HL-60 (cell line): ENCODE measurements at regions not wholly inside any gene's neighbourhood (a gene's known extent, or its start where the extent isn't known, plus 50 kb on each side); places are given as distances from the start of the nearest gene placed in this dataset.

Experiments
- DNase-seq, 2 experiments: peaks; one replicate each; pipeline ENCODE4 v3.0.0-alpha.2; 2010 to 2020; ENCODE audit warnings: low read depth in 1 of 2, low spot score in 1 of 2
- H3K27ac ChIP-seq: fragments of 250-450 bp; sonication (Bioruptor Pico); replicated peaks from 2 replicates; pipeline ENCODE4 v1.5.1; 2020; ENCODE audit warnings: mild to moderate bottlenecking, moderate library complexity
- H3K27me3 ChIP-seq: fragments of 250-450 bp; sonication (Bioruptor Pico); 2 replicates; pipeline ENCODE4 v1.5.1; 2021; ENCODE audit warnings: mild to moderate bottlenecking, moderate library complexity; ENCODE audit not compliant: insufficient read depth, poor library complexity, severe bottlenecking
- H3K4me3 ChIP-seq: replicated peaks from 2 replicates; pipeline ENCODE4 v1.5.1; 2011; ENCODE audit warnings: mild to moderate bottlenecking, control low read depth, low read length; ENCODE audit not compliant: insufficient read depth
- GABPA ChIP-seq: IDR thresholded peaks from 2 replicates; pipeline ENCODE4 v1.6.1; 2012; ENCODE audit warnings: low read depth
- POLR2AphosphoS5 ChIP-seq: IDR thresholded peaks from 2 replicates; pipeline ENCODE4 v1.6.1; 2012; ENCODE audit warnings: low read depth
- REST ChIP-seq: IDR thresholded peaks from 2 replicates; pipeline ENCODE4 v1.6.1; 2012; ENCODE audit warnings: low read depth; ENCODE audit not compliant: insufficient replicate concordance
- SPI1 ChIP-seq: IDR thresholded peaks from 2 replicates; pipeline ENCODE4 v1.6.1; 2012; ENCODE audit warnings: low read depth, mild to moderate bottlenecking, borderline replicate concordance
- TF ChIP-seq, protein P1 (sequence below): IDR thresholded peaks from one replicate; pipeline ENCODE4 v1.5.1; 2011; ENCODE audit warnings: low read length, control low read depth, inconsistent platforms; ENCODE audit not compliant: insufficient read depth

DNA sequence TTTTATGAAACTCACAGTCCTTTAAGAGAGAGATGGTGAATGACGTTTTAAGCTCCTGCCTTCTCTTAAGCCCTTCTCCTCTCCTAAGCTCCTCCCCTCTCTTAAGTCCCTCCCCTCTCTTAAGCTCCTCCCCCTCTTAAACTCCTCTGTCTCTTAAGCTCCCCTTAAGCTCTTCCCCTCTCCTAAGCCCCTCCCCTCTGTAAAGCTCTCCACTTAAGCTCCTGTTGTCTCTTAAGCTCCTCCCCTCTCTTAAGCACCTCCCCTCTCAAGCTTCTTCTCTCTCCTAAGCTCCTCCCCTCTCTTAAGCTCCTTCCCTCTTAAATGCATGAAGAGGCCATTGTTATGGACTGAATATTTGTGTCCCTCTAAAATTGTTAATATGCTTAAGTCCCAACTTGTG is 1180.6 kb upstream of the AUTS2 start:
- H3K4me3 ChIP-seq, result no peak overlapping the region
- TF ChIP-seq REST, result no peak
- TF ChIP-seq SPI1, result no peak
- no peak for TF ChIP-seq POLR2AphosphoS5
- TF ChIP-seq, protein P1, sequence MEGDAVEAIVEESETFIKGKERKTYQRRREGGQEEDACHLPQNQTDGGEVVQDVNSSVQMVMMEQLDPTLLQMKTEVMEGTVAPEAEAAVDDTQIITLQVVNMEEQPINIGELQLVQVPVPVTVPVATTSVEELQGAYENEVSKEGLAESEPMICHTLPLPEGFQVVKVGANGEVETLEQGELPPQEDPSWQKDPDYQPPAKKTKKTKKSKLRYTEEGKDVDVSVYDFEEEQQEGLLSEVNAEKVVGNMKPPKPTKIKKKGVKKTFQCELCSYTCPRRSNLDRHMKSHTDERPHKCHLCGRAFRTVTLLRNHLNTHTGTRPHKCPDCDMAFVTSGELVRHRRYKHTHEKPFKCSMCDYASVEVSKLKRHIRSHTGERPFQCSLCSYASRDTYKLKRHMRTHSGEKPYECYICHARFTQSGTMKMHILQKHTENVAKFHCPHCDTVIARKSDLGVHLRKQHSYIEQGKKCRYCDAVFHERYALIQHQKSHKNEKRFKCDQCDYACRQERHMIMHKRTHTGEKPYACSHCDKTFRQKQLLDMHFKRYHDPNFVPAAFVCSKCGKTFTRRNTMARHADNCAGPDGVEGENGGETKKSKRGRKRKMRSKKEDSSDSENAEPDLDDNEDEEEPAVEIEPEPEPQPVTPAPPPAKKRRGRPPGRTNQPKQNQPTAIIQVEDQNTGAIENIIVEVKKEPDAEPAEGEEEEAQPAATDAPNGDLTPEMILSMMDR, result no peak
- no peak for TF ChIP-seq GABPA
- H3K27me3 ChIP-seq, result no peaks in the 10 kb centered on the region
- DNase-seq, result no peak
- no peak overlapping the region for H3K27ac ChIP-seq

GRCh38 chr7:68420342-68421192 is 1177.7 kb upstream of the AUTS2 start:
- no peak for DNase-seq
- TF ChIP-seq SPI1, result no peak
- TF ChIP-seq, protein P1, result no peak
- TF ChIP-seq GABPA, result no peak
- no peak for TF ChIP-seq POLR2AphosphoS5
- TF ChIP-seq REST, result no peak
- Histone ChIP-seq H3K27ac (no peak overlapping the region), H3K27me3 (no peaks in the 10 kb centered on the region), H3K4me3 (no peak overlapping the region)

- H3K4me3 ChIP-seq, result no peak overlapping the region
- no peak overlapping the region for H3K27ac ChIP-seq
- TF ChIP-seq SPI1, result no peak
- no peak for TF ChIP-seq GABPA
- TF ChIP-seq POLR2AphosphoS5, result no peak
- TF ChIP-seq, protein P1, result no peak
- no peak for DNase-seq
- no peaks in the 10 kb centered on the region for H3K27me3 ChIP-seq
Observed at GRCh38 chr7:68421712-68422111, 1176.6 kb upstream of the AUTS2 start.

DNA sequence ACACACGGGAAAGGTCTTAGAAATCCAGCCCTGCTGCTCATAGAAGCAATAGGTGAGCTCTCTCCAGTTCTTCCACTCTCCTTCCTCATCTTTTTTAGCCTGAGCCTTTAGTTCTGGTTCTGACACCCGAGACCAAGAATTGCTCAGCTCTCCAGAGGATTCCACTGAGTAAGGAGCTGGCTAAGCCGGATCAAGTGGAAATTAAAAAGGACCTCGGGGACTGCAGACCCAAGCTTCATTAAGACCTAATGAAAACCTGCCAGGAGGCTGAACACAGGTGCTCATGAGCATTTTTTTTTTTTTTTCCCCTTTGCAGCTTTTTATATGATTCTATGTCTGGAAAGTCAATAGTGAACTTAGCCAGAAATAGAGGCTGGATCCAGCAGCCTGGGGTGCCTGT is 1176.0 kb upstream of the AUTS2 start:
- Histone ChIP-seq H3K4me3 (no peak overlapping the region), H3K27ac (no peak overlapping the region), H3K27me3 (no peaks in the 10 kb centered on the region)
- DNase-seq, result no peak
- TF ChIP-seq, protein P1, result no peak
- TF ChIP-seq POLR2AphosphoS5 (no peak), REST (no peak), GABPA (no peak), SPI1 (no peak)
